ENCODE measurements at regions not wholly inside any gene's neighbourhood (a gene's known extent, or its start where the extent isn't known, plus 50 kb on each side); places are given as distances from the start of the nearest gene placed in this dataset.
"Not testable (repeated sequence)": the region's sequence is repeated elsewhere in the genome, so short reads cannot be mapped to it uniquely, and the experiment has no call there.

GRCh38 chr3:64789111-64789510 is 101.3 kb upstream of the ADAMTS9 start:
- DNase-seq = no peak

- no peak for DNase-seq
Observed at GRCh38 chr3:64783200-64783599, 95.4 kb upstream of the ADAMTS9 start.

GRCh38 chr3:64780923-64781322 is 93.1 kb upstream of the ADAMTS9 start:
- DNase-seq = not testable (repeated sequence)

GRCh38 chr3:64773137-64773536 is 85.3 kb upstream of the ADAMTS9 start:
- no peak for DNase-seq

DNA sequence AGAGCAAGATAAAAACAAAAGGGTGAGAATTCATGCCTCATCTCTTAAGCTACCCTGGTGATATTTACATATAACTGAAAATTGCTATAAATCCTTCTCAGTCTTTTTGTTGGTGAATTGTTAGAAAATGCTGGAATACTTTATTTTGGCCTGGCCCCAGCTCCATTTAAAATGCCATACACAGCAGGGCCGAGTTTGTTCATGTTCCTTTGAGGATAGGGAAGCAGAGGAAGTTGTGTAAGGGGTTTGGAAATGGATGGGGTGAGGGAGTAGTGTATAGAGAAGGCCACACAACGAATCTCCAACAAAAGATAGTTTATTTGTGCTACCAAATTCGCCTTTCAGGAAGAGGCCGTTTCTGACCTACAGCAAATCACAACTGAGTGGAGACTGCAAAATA is 78.6 kb upstream of the ADAMTS9 start:
- no peak for DNase-seq

DNA sequence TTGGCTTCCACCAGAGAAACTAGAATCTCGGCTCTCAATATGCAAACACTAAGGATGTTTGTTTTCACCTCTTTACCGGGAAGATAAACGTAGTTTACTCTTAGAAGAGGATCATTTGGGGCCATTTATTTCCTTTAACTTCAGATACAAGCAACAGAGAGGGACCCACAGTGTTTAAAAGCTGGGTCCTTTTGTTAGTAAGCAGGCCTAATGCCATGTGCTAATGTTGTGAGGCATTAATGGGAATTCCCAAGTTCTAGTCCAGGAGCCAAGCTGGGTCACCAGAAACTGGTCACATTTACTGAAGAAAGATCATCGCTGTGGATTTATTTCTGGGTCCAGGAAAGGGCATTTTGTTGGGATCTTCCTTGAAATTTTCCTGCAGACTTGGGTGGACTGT is 78.1 kb upstream of the ADAMTS9 start:
- no peak for DNase-seq

DNA sequence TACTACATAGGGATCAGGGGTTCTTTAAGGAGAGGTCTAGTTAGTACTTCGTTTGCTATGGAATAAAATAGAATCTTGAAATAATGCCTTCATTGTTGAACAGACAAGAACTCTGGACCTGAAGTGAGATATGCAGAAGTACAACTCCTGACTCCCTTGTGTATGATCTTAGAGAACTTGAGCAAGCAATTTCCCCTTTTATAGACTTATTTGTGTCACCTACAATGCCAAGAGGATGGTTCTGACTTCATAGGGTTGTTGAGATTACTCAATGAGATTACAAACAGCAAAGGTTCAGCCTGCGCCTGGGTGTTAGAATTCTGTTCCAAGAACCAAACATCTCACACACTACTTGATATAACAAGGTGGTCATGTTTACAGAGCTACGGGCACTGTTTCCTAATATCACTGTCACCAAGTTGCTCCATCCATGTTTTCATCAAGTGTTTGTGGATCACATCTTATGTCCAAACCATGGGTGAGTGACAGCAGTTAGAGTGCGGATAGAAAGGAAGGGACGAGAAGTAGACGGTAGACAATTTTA is 76.7 kb upstream of the ADAMTS9 start:
- DNase-seq = no peak

DNA sequence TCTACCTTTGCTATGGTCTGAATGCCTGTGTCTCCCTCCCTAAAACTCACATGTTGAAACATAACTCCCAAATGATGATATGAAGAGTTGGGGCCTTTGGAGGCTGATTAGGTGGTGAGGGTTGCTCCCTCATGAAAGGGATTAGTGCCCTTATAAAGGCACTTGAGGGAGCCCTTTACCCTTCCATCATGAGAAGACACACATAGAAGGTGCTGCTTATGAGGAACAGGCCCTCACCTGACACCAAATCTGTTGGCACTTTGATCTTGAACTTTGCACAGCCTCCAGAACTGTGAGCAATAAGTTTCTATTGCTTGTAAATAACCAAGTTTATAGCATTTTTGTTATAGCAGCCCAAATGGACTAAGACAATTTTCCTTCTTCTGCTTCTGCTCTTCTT is 76.2 kb upstream of the ADAMTS9 start:
- DNase-seq = peak; percentile 4

GRCh38 chr3:64761729-64762128 is 73.9 kb upstream of the ADAMTS9 start:
- DNase-seq = no peak

DNA sequence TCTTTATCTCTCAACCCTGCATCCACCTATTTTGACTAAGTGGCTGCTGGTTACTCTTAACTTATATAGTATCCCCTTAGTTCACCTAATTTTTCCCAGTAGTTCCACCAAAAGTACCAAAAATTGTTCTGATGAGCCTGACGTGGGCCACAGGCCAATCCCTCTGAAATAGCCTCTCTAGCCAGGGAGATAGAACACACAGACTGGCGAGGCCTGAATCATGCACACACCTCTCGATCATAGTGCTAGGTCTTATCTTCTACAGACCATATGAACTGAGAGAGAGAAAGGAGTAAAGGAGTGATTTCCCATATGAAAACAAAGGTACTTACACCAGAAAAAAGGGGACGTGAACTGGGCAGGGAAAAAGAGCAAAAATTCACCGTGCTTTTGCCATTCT is 72.5 kb upstream of the ADAMTS9 start:
- no peak for DNase-seq

DNA sequence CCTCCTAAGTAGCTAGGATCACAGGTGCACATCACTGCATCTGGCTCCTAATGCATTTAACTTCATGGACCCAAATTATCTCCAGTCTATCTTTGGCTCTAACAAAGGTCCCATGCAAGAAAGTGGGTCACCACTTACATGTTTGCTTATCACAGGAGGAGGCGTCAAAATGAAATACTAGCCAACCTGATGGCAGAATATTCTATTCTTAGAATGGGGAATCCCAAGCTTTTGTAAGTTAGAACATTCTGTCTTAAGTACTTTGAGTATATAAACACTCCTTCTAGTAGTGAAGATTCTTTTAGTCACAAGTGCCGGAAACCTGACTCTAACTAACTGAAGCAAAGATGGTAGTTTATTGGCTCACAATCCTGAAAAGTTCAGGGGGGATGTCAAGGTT is 72.0 kb upstream of the ADAMTS9 start:
- no peak for DNase-seq

DNA sequence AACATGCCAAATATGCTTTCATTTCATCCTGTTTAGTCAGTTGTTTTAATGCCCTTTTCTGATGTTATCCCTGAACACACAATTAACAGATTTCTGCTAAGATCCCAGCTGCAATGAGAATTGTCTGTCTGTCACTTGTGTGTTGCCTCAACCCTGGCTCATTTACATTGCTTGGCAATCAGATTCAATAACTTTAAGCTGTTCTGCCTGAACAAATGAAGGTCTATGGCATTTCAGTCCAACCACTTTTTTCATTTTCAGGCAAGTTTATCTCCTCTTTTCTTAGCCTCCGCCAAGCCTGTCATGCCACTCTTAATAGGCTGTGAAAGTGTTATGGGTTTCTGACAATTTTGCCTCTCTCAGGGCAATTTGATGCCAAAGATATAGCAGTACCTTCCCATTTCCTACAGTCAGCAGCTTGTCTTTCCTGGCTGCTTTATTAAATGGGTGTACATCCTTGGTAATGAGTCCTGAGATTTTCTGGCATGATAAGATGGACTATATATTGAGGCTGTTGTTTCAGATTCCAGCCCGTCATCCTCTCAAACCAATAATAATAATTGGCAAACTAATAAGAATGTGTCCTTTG is 68.7 kb upstream of the ADAMTS9 start:
- no peak for DNase-seq

- no peak for DNase-seq
Observed at GRCh38 chr3:64748244-64748904, 60.6 kb upstream of the ADAMTS9 start.

- DNase-seq = no peak
Observed at GRCh38 chr3:64747679-64748078, 59.9 kb upstream of the ADAMTS9 start.

GRCh38 chr3:64743887-64744243 is 56.1 kb upstream of the ADAMTS9 start:
- DNase-seq = no peak

DNA sequence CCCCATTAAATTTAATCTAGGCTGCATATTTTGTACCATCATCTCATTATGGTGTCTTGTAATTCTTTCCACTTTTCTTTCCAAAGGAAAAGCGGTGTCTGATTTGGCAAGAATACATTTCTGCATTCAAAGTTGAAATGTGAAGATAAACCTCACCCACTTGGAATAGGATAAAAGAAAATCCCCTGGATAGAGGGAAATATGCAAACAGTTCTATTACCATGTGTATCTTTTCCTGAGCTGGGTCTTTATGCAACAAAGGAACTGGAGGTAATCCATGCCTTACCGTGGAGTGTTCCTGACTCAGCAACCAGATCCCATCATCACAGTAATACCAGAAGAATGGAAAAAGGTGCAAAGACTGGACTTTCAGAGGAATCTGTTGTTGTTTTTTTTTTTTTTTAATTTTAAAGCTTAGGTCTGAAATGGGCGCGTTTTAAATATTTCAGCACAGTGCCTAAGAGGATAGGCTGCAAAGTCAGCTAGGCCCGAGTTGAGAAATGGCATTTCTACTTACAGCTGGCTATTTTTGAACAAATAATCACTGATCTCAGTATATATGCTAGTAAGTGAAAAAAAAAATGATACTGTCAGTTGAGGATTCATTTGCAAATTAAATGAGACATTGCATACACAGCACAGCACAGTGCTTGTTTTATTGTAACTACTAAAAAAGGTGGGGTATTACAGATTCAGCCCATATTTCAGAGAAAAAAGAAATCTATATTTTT is 55.5 kb upstream of the ADAMTS9 start:
- DNase-seq = no peak

DNA sequence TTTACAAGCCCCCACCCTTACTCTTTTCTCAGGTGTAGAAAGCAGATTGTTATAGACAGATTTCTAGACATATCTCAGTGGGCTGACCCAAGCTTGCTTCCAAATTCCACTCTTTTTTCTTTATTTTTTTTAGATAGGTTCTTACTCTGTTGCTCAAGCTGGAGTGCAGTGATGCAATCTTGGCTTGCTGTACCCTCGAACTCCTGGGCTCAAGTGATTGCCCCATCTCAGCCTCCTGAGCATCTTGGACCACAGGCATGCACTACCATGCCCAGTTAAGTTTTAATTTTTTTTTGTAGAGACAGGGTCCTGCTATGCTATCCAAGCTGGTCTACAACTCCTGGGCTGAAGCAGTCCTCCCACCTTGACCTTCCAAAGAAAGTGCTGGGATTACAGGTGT is 53.5 kb upstream of the ADAMTS9 start:
- DNase-seq = no peak

DNA sequence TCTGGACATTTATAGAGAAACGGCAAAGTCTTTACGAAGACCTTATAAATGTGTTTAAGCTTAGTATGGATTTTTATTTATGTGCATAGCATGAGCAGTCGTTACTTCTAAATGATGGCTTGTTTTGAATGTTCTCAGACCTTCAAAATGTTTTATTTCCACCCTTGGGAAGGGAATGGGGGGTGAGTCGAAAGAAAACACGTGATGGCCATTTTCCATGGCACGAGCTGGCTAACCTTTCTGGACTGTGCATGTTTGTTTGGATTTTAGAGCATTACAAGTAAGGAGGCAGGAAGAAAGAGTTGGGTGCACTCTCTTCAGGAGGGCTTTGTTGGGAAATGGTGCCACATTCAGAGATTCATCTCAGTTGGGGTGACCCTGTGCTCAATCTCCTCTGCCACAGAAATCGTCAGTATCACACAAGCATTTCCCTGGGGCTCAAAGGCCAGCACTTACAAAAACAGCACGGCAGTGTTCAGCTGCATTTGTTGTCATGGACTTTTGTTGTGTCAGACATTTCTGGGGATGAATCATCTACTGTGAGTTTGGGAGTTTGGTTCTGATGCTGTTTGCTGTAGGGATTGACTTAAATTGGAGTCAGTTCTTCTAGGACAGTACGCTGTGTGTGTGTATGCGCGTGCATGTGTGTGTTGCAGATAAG is 52.3 kb upstream of the ADAMTS9 start:
- no peak for DNase-seq

Data from RPMI8226 (cell line).